ENCODE measurements at regions not wholly inside any gene's neighbourhood (a gene's known extent, or its start where the extent isn't known, plus 50 kb on each side); places are given as distances from the start of the nearest gene placed in this dataset.

GRCh38 chr14:86570371-86570770 lies 1040.4 kb downstream of the FLRT2 start:
- TF ChIP-seq CTCF (IDR thresholded peaks at IDR 0.05; ENCODE audit: borderline replicate concordance, extremely low read depth, low read length, poor library complexity, severe bottlenecking) (no peak), EZH2 (IDR thresholded peaks at IDR 0.05; ENCODE audit: borderline replicate concordance, low read depth, low read length, severe bottlenecking) (no peak)
